ENCODE measurements at regions not wholly inside any gene's neighbourhood (a gene's known extent, or its start where the extent isn't known, plus 50 kb on each side); places are given as distances from the start of the nearest gene placed in this dataset.

DNA sequence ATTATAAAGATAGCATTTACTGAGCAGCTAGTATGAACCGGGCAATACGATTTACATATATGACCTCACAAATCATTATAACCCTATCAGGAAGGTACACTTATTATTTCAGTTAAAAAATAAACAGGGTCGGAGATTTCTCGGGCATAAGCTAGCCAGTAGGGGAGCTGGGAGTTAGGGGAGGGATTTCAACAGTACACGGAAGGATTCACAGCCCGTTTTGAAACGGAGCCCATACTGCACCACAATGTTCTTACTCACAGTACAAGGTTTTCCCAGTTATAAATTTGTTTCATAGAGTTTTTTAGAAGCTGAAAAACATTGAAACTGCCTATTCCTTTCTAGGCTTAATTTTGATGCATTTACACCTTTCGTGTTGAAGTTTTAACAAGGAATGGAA, 607.1 kb downstream of the HDGFL1 start:
- DNase-seq: no peak

GRCh38 chr6:23176883-23177282, 607.5 kb downstream of the HDGFL1 start:
- DNase-seq: no peak

GRCh38 chr6:23177806-23178205, 608.4 kb downstream of the HDGFL1 start:
- no peak for DNase-seq

DNA sequence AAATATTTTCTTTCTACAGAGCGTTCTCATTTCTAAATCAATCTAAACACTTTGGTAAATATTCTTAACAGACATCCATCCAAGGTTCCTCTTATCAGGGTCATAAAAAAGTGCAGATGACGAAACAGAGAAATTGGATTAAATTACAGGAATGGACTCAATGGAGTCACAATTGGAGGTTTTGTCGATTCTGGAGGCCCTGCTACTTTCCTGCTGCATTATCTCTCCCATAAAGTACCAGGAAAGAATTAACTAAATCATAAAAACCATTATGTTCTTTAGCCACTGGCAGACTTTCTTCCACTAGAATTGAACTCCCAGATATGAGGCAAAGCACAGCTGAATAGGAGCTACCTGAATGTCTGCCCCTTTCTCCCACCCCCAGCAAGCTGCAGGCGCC, 610.6 kb downstream of the HDGFL1 start:
- DNase-seq: no peak

DNA sequence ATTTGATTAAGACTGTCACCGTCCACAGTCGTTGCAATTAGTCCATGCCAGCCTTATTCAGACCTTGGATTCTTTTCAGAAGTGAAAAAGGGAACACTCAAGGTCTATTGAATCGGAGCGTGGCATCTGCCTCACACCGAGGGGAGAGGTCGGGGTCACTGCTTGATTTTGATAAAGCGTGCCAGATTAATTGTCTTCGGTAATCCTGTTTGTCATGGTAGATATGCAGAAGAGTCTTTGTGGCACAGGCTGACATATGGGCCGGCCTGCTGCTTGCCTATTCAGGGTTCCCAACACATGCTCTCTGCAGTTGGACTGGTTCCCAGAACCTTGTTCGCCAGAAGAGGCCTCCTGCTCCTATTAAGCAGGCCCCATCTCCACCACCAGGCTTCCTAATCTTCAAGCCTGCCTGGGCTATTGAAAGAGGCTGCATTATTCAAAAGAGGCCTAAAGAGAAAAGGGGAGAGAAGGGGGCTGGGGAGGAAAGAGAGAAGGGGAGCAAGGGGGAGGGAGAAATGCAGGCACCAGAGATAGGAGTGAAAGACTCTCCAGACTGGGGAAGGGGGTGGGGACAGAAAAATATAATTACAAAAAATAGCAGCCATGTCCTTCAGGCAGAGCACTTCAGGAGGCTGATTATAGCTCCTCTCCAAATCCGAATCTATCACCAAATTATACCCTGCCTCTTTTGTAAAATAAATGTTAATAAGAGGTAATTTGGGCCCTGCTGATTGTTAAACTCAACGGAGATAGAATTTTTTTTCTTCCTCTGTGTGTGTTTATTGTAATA, 611.3 kb downstream of the HDGFL1 start:
- peak; percentile 99 for DNase-seq

DNA sequence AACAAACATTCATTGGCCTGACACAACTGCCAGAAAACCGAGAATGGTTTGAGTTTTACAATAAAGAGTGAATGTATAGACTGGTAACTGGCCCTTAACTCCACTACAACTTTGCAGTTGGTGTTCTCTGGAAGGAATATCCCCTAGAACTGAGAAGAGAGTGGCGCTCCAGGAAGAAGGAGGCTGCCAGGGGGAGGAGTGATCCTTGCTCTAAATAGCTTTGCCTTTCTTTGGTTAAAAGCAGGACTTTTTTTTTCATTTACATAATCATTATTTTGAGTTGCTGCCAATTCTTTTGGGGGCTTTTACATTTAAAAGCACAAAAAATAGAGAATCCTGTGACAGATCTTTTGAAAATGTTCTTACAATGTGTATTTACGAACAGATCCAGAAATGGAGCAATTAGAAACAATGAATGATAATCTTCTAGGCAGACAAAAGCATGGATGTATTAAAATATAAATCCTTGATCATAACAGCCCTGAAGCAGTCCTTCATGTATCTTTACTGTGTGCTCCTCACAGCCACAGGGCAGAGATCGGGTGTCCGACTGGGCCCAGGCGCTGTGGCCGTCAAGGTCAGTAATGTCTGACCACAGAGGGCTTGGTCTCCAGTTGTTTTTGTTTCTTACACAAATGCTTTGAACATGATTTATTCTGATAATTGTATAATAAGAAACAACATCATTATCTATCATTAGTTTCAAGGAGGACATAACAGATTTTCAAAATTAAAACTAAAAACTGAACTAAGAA, 612.2 kb downstream of the HDGFL1 start:
- DNase-seq: peak; percentile 39

- no peak for DNase-seq
Measured at GRCh38 chr6:23183846-23184245, 614.5 kb downstream of the HDGFL1 start.

- no peak for DNase-seq
Measured at GRCh38 chr6:23184351-23184750, 615.0 kb downstream of the HDGFL1 start.

DNA sequence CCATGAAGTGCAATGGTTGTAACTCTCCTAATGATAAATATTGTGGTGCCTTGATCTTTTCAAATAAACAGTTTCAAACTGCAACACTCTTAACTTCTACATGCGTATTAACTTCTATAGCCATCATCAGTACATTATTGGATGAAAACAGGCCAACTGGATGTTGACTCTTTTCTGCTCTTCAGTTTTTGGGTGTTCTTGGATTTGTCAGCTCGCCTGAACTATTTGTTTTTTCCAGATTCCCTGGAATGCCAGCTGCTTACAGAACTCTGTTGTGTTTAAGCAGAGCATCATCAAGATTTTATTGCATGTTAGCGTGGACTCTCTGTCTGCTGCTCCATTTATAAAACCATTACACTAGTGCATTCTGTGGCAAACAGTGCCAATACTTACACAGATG, 626.1 kb downstream of the HDGFL1 start:
- DNase-seq: no peak

DNA sequence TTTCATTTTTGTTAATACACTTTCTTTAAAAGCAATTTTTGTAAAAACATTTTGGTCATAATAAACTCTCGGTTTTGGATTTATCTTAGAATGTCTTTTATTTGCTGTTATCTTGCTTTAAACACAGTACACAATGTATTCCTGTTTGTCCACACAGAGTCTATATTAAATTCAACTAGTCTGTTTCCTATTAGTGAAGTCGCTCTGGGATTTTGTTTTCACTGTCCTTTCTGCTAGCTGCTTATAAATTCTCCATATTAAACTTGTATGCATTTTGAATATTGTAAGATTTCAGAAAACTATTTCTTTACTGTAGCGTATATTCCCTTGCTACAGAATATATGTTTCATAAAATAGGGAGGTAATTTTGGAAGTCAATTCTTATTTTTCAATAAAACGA, 630.2 kb downstream of the HDGFL1 start:
- no peak for DNase-seq

- no peak for DNase-seq
Measured at GRCh38 chr6:23200946-23201345, 631.6 kb downstream of the HDGFL1 start.

GRCh38 chr6:23202207-23202606, 632.8 kb downstream of the HDGFL1 start:
- no peak for DNase-seq

- DNase-seq: no peak
Measured at GRCh38 chr6:23212398-23212797, 643.0 kb downstream of the HDGFL1 start.

DNA sequence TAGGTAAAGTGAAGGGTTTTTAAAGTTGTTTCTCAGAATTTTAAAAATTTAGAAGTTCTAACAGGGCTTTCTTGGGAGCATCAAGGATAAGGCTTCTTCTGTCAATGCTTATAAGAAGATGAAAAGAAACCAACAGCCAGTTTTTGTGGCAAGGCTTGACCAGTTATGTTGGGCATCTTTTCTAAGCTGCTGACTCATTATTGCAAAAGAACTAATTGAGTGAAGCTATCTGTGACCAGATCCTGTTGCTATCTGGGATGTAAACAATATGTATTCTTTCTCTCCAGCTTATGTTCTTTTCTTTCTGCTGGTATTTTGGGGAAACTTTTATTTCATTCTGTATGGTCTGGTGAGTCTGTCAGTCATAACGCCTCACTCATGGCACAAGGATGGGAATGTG, 643.8 kb downstream of the HDGFL1 start:
- DNase-seq: no peak

- DNase-seq: no peak
Measured at GRCh38 chr6:23213651-23214050, 644.3 kb downstream of the HDGFL1 start.

GRCh38 chr6:23218751-23219150, 649.4 kb downstream of the HDGFL1 start:
- DNase-seq: no peak

DNA sequence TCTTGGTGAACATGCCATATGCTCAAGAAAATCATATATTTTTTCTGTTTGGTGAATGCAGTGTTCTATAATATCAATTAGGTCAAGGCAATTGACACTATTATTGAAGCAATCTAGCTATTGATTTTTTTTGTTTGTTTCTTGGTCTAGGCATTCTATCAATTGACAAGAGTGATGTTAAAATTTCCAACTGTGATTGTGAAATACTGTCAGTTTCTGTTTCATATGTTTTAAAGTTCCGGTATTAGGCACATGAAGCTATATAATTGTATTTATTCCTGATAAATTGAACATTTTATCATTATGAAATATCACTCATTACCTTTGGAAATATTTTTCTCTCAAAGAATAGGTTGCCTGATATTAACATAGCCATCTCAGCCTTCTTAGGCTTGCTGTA, 653.4 kb downstream of the HDGFL1 start:
- DNase-seq: no peak

DNA sequence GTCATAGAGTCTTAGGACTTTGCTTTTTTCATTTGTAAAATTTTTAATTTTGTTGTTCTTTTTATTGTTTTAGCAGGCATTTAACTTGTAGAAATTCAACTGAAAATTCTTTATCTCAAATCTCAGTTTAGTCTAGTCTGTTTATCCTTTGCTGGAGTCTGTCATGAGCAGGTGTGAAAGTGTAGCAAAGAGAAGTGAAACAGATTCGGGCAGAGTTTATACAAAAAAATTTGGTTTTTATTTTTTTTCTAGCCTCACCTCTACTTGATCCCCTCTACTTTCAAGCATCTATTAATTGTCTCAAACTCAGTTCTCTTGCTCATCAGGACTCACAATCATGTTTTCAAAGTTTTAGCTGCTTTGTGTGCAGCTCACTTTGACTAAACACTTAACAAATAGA, 655.2 kb downstream of the HDGFL1 start:
- no peak for DNase-seq

DNA sequence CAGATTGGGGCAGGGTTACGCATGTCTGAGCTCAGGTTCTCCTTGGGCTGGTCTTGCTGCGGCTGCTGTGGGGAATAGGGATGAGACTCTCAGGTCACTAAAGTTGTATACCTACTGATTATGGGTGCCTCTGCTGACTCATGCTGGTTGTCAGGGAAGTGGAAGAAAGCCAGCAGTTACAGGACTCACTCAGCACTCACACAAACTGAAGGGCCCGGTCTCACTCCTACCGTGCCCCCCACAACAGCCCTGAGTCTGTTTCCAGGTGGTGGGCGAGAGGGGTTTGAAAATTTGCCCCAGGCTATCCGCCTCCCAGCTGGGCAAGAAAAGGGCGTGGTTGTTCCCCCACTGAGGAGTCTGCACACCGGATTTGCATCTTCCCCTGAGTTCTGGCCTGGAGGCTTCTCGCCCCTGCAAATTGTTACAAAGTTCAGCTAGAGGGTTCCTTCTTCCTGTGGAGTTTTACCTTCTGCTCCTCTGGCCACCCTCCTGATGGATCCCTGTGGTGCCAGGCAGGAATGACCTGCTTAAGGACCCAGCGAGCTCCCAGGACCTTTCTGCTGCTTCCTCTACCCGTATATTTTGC, 659.2 kb downstream of the HDGFL1 start:
- DNase-seq: no peak

GRCh38 chr6:23243854-23244253, 674.5 kb downstream of the HDGFL1 start:
- no peak for DNase-seq

DNA sequence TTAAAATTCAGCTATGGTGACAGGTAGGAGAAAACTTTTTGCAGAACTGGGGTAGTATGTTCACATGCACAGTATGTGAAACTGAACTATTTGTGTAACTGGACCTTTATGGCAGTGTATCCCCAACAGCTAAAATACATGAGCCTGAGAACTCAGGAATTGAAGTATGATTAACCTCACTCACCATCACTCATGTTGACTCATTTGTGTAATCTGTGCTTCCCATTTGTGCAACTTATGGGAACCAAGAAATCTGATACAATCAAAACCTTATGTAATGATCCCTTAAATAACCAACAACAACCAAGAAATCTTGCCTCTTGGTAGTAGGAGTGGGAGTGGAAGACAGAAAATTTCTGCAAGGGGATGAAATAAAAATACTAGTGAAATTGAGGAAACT, 674.9 kb downstream of the HDGFL1 start:
- no peak for DNase-seq

DNA sequence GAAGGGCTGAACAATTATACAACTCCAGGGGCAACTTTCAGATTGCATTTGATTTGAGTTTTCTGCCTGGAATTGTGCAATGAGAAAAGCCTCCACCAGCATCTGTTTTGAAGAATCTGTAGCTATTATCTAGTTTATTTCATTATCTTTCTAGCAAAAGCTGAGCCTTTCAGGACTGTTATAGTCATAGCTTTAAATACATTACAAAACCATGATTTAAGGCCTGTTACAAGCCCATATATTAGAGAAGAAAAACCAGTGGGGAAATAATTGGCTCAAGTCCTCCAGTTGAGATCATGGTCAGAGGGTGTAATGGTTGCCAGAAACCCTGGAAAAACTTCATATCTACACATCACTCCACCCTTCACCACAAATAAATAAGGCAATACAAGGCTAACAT, 676.2 kb downstream of the HDGFL1 start:
- DNase-seq: no peak

GRCh38 chr6:23246896-23247295, 677.5 kb downstream of the HDGFL1 start:
- no peak for DNase-seq

DNA sequence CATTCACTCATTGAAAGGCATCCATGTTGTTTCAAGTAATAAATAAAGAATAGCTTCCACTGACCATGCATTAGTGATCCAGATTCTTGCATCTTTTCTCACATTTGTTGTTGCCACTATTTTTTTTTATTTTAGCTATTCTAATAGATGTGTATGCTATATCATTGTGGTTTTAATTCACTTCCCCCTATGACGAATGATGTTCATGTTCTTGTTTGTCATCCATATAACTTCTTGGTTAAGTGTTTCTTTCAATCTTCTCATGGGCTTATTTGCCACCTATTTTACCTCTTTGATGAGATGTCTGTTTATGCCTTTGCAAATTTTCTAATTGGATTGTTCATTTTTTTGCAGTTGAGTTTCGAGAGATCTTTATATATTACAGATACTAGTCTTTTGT, 681.2 kb downstream of the HDGFL1 start:
- DNase-seq: no peak
